ENCODE measurements at regions not wholly inside any gene's neighbourhood (a gene's known extent, or its start where the extent isn't known, plus 50 kb on each side); places are given as distances from the start of the nearest gene placed in this dataset.

DNA sequence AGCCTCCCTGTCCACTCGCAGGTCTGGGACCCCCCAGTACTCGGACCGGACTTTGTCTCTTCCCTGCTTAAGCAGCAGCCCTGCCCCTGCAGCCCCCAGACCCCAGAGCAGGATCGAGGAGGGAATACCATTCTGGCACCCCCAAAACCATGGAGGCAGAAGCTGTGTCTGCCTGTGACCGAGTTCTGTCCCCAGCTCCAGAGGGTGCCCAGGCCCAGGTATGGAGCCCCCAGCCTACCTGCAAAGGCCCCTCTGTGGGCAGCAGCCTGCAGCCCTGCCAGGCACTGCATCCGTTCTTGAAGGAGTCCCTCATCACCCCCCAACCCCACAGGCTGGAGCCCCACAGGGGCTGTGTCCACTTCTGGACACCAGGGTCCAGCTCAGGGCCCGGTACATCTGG is 163.8 kb downstream of the BRD1 start:
- no peak for FAIRE-seq
- TF ChIP-seq POLR2AphosphoS5 (IDR thresholded peaks at IDR 0.05; ENCODE audit: low read depth, low read length) = no peak
- TF ChIP-seq POLR2A (IDR thresholded peaks at IDR 0.05; ENCODE audit: low read depth, low read length) = no peak
- TF ChIP-seq TAF1 (IDR thresholded peaks at IDR 0.05; ENCODE audit: low read depth, low read length) = no peak
- TF ChIP-seq PAX5 (IDR thresholded peaks at IDR 0.05; ENCODE audit: insufficient read depth, low read length, severe bottlenecking) = no peak
- TF ChIP-seq POU2F2 (IDR thresholded peaks at IDR 0.05; ENCODE audit: low read depth, low read length) = no peak
- no peak for TF ChIP-seq SPI1 (IDR thresholded peaks at IDR 0.05; ENCODE audit: low read depth, low read length)
- no peak for DNase-seq (ENCODE audit: insufficient read length, low spot score)

DNA sequence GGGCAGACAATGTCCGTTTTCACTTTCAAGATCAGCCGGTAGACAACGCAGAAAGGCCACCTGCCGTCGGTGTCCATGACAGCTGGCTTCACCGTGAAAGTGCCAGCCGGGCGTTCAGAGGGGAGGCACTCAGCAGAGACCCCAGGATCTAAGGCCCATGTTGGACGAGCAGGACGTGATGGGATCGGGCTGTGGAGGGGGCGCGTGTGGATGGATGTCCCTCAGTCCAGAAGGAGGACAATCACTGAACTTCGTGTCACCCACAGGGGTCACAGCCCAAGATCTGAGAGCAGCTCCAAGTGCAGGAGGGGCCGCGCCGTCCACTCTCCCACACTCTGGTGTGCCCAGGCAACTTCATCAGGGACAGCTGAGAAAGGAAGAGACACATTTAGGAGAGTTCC is 164.4 kb downstream of the BRD1 start:
- TF ChIP-seq POLR2A (IDR thresholded peaks at IDR 0.05; ENCODE audit: low read depth, low read length) = no peak
- no peak for TF ChIP-seq TAF1 (IDR thresholded peaks at IDR 0.05; ENCODE audit: low read depth, low read length)
- no peak for TF ChIP-seq PAX5 (IDR thresholded peaks at IDR 0.05; ENCODE audit: insufficient read depth, low read length, severe bottlenecking)
- TF ChIP-seq POLR2AphosphoS5 (IDR thresholded peaks at IDR 0.05; ENCODE audit: low read depth, low read length) = no peak
- no peak for TF ChIP-seq SPI1 (IDR thresholded peaks at IDR 0.05; ENCODE audit: low read depth, low read length)
- TF ChIP-seq POU2F2 (IDR thresholded peaks at IDR 0.05; ENCODE audit: low read depth, low read length) = no peak
- no peak for DNase-seq (ENCODE audit: insufficient read length, low spot score)
- FAIRE-seq = no peak

DNA sequence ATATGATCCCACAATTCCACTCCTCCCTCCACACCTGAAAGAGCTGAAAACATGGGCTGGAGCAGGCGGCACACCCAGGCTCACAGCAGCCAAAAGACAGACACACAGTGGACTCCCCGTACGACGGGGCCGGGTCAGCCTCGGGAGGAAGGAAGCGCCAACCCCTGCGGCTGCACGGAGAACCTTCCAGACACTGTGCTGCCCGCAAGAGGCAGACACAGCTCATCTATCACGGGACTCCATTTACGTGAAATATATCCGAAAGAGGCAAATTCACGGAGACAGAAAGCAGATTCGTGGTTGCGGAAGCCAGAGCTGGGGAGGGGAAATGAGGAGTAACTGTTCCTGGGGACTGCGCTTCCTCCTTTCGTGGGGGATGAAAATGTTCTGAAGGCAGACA is 165.0 kb downstream of the BRD1 start:
- no peak for FAIRE-seq
- no peak for TF ChIP-seq TAF1 (IDR thresholded peaks at IDR 0.05; ENCODE audit: low read depth, low read length)
- no peak for TF ChIP-seq POLR2A (IDR thresholded peaks at IDR 0.05; ENCODE audit: low read depth, low read length)
- no peak for DNase-seq (ENCODE audit: insufficient read length, low spot score)

DNA sequence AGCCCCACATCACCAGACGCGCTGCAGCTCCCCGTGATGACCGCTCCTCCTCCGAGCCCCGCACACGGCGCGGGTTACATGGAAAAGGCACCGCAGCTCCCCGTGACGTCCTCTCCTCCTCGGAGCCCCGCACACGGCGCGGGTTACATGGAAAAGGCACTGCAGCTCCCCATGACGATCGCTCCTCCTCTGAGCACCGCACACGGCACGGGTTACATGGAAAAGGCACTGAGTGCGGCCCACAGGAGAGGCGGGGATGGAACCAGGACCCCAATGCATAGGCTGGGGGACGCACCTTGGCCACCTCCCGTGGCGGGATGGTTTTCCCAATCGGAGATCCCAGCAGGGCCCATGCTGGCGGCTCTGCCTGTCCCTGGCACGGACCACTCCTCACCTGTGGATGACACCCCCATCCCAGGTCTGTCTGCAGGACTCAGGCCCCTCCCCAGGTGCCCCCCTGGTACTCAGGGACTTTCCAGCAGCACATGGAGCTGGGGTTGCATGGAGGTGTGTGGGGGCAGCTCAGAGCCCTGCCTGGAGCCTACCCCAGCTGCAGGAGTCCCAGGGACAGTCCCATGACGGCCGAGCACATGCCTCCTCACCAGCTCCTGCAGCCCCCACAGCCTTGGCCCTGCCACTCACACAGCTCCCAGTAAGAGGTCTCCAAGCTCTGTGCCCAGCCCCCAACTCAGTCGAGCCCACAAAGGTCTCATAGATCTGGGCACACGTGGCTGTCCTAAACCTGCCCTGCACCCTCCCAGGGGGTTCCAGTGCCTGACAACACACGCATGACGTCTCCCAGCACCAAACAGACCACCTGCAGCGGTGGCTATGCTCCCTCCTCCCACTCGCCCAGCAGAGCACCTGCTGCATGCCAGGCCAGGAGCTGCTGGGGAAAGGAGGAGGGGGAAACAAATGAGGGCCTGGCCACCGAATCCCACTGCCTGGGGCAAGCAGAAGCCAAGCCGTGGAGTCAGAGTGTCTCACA is 166.6 kb downstream of the BRD1 start:
- FAIRE-seq = peak; percentile 33
- no peak for DNase-seq (ENCODE audit: insufficient read length, low spot score)
- no peak for TF ChIP-seq POLR2AphosphoS5 (IDR thresholded peaks at IDR 0.05; ENCODE audit: low read depth, low read length)

DNA sequence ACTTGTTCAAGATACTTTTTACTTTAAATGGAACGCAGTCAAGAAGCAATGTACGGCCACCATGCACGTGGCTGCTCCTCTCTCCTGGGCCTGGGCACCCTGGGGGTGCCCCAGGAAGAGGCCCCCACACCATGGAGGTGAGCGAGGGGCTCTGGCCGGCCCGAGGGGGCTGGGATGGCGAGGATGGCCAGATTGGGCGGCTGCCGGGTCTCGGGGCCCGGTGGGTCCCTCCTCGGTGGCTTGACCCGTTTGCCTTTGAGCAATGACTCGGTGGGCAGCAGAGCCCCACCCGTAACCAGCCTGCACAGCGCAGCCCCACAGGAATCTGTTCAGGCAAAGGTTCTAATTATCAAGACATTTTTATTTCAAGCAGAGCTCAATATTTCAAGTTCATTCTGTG is 167.4 kb downstream of the BRD1 start:
- TF ChIP-seq PAX5 (IDR thresholded peaks at IDR 0.05; ENCODE audit: insufficient read depth, low read length, severe bottlenecking) = no peak
- TF ChIP-seq TAF1 (IDR thresholded peaks at IDR 0.05; ENCODE audit: low read depth, low read length) = no peak
- TF ChIP-seq POLR2AphosphoS5 (IDR thresholded peaks at IDR 0.05; ENCODE audit: low read depth, low read length) = no peak
- no peak for TF ChIP-seq POLR2A (IDR thresholded peaks at IDR 0.05; ENCODE audit: low read depth, low read length)
- no peak for TF ChIP-seq POU2F2 (IDR thresholded peaks at IDR 0.05; ENCODE audit: low read depth, low read length)
- no peak for TF ChIP-seq SPI1 (IDR thresholded peaks at IDR 0.05; ENCODE audit: low read depth, low read length)
- FAIRE-seq (no peak), DNase-seq (ENCODE audit: insufficient read length, low spot score) (no peak)

DNA sequence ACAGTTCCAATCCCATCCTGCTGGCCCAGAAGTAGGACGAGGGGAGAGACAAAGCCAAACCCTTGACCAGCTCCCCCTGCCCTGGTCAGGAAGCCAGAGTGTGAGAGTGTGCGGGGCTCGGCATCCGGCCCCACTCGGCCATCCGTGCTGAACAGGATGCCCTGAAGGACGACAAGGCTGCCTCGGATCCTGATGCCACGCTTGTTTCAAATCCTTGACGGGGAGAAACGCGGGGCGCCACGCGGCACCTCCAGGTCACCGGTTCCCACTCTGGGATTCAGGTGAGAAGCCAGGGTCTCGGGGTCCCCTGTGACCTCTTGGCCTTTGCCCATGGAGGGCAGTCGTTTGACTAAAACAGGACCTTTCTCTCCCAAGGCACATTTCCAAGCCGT is 167.8 kb downstream of the BRD1 start:
- FAIRE-seq (no peak), DNase-seq (ENCODE audit: insufficient read length, low spot score) (no peak)
- TF ChIP-seq TAF1 (IDR thresholded peaks at IDR 0.05; ENCODE audit: low read depth, low read length) (no peak), POLR2A (IDR thresholded peaks at IDR 0.05; ENCODE audit: low read depth, low read length) (no peak), POU2F2 (IDR thresholded peaks at IDR 0.05; ENCODE audit: low read depth, low read length) (no peak), SPI1 (IDR thresholded peaks at IDR 0.05; ENCODE audit: low read depth, low read length) (no peak), PAX5 (IDR thresholded peaks at IDR 0.05; ENCODE audit: insufficient read depth, low read length, severe bottlenecking) (no peak), POLR2AphosphoS5 (IDR thresholded peaks at IDR 0.05; ENCODE audit: low read depth, low read length) (no peak)

DNA sequence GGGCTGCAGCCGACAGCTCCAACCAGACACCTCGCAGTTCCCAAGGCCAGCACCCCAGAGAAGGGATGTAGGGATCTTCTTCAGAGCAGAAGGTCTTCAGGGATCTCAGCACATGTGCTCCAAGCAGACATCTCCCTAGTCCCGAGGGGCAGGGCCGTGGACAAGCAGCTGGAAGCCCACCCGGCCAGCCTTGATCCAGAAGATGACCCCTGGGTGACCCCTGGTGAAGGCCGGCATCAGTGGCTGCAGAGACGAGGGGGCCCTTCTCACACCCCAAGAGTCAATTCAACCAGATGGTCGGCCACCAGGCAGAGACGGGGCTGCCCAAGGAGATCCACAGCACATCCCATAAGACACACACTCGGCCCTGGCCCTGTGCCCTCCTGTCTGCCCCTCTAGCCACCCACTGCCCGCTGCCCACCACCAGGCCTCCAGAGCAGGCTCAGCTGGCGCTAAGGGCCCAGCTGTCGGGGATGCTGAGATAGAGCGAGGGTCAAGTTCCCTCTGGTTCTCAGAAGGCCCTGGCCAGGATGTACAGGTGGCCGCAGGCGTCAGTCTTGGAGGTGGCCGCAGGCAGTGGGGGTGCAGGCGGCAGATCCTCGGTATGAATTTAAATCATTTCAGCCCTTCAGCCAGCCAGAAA is 168.3 kb downstream of the BRD1 start:
- DNase-seq (ENCODE audit: insufficient read length, low spot score) = no peak
- TF ChIP-seq POLR2AphosphoS5 (IDR thresholded peaks at IDR 0.05; ENCODE audit: low read depth, low read length) (no peak), SPI1 (IDR thresholded peaks at IDR 0.05; ENCODE audit: low read depth, low read length) (no peak), TAF1 (IDR thresholded peaks at IDR 0.05; ENCODE audit: low read depth, low read length) (no peak)
- no peak for FAIRE-seq

DNA sequence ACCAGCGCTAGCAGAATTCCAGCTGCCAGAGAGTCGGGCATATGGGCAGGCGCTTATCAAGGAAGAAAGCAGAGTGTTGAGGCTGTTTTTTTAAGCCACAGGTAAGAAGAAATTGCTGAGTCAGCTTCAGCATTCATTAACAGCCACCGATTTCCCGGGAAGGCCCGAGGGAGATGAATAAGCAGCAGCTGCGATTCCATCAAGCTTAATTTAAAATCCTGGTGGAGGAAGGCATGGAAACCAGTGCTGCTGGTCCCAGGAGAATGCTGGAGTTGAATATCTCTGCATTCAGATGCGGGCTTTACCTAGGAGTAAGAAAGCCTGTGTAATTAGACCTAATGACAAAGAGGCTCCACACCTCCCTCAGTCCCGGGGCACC is 168.8 kb downstream of the BRD1 start:
- FAIRE-seq (no peak), DNase-seq (ENCODE audit: insufficient read length, low spot score) (no peak)
- TF ChIP-seq POU2F2 (IDR thresholded peaks at IDR 0.05; ENCODE audit: low read depth, low read length) (no peak), TAF1 (IDR thresholded peaks at IDR 0.05; ENCODE audit: low read depth, low read length) (no peak), POLR2A (IDR thresholded peaks at IDR 0.05; ENCODE audit: low read depth, low read length) (no peak), POLR2AphosphoS5 (IDR thresholded peaks at IDR 0.05; ENCODE audit: low read depth, low read length) (no peak)

DNA sequence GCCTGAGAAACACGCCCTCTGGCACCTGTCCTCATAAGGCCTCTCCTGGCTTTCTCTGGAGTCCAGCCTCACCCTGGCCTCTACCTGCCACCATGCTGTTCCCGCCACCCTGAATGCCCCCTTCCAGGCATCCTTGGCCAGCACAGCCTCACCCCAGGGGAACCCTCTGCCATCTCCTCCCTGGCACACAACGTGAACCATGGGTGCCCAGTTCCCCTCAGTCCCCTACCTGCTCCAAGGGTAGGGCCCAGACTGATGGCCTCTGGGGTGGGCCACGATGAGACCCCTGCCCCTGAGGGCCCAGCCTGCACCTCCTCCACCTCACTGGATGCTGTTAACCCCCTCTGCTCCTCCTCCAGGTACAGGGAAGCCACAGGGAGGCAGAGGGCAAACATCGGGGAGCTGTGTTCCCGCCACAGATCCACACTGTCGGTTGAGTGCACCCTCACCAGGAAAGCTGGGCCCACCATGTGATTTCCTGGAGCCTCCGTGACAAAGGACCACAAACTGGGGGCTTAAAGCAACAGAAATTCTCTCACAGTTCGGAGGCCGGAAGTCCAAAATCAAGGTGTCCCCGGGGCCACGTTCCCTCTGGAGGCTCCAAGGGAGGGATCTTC is 169.6 kb downstream of the BRD1 start:
- TF ChIP-seq SPI1 (IDR thresholded peaks at IDR 0.05; ENCODE audit: low read depth, low read length) (no peak), POLR2AphosphoS5 (IDR thresholded peaks at IDR 0.05; ENCODE audit: low read depth, low read length) (no peak), PAX5 (IDR thresholded peaks at IDR 0.05; ENCODE audit: insufficient read depth, low read length, severe bottlenecking) (no peak), TAF1 (IDR thresholded peaks at IDR 0.05; ENCODE audit: low read depth, low read length) (no peak), POLR2A (IDR thresholded peaks at IDR 0.05; ENCODE audit: low read depth, low read length) (no peak), POU2F2 (IDR thresholded peaks at IDR 0.05; ENCODE audit: low read depth, low read length) (no peak)
- no peak for DNase-seq (ENCODE audit: insufficient read length, low spot score)
- no peak for FAIRE-seq

Data from GM12891 (cell line).